GM23248 (cell line): ENCODE measurements at regions not wholly inside any gene's neighbourhood (a gene's known extent, or its start where the extent isn't known, plus 50 kb on each side); places are given as distances from the start of the nearest gene placed in this dataset.
A peak's percentile ranks its signal among the peaks of the same experiment; 100 is the strongest.
"Not testable (repeated sequence)": the region's sequence is repeated elsewhere in the genome, so short reads cannot be mapped to it uniquely, and the experiment has no call there.

Experiments
- DNase-seq: peaks from one replicate; pipeline ENCODE4 v3.0.0-alpha.2; 2015
- H2AFZ ChIP-seq: fragments of 200-600 bp; sonication (generic); 2 replicates; pipeline ENCODE4 v1.6.1; 2016; ENCODE audit warnings: antibody characterized with exemption
- H3F3A ChIP-seq: fragments of 200-600 bp; sonication (generic); 2 replicates; pipeline ENCODE4 v1.6.1; 2016; ENCODE audit warnings: mild to moderate bottlenecking, antibody characterized with exemption, mixed run types; ENCODE audit not compliant: insufficient read depth
- H3K27ac ChIP-seq: fragments of 200-600 bp; sonication (generic); 2 replicates; pipeline ENCODE4 v1.5.1; 2016; ENCODE audit warnings: mild to moderate bottlenecking
- H3K27me3 ChIP-seq: fragments of 200-600 bp; sonication (generic); replicated peaks from 2 replicates; pipeline ENCODE4 v1.6.1; 2016; ENCODE audit warnings: mild to moderate bottlenecking; ENCODE audit not compliant: insufficient read depth
- H3K36me3 ChIP-seq: fragments of 200-600 bp; sonication (generic); 2 replicates; pipeline ENCODE4 v1.6.1; 2016; ENCODE audit warnings: low read depth, mild to moderate bottlenecking
- H3K4me1 ChIP-seq: fragments of 200-600 bp; sonication (generic); 2 replicates; pipeline ENCODE4 v1.6.1; 2016; ENCODE audit warnings: mild to moderate bottlenecking; ENCODE audit not compliant: insufficient read depth
- H3K4me2 ChIP-seq: fragments of 200-600 bp; sonication (generic); one replicate; pipeline ENCODE4 v1.6.1; 2016; ENCODE audit warnings: mild to moderate bottlenecking; ENCODE audit not compliant: unreplicated experiment
- H3K4me3 ChIP-seq: fragments of 200-600 bp; sonication (generic); 2 replicates; pipeline ENCODE4 v1.5.1; 2016; ENCODE audit warnings: mild to moderate bottlenecking
- H3K79me2 ChIP-seq: fragments of 200-600 bp; sonication (generic); 2 replicates; pipeline ENCODE4 v1.6.1; 2016; ENCODE audit warnings: mild to moderate bottlenecking; ENCODE audit not compliant: insufficient read depth
- H3K9ac ChIP-seq: fragments of 200-600 bp; sonication (generic); 2 replicates; pipeline ENCODE4 v1.6.1; 2016; ENCODE audit warnings: mild to moderate bottlenecking
- H3K9me2 ChIP-seq: fragments of 200-600 bp; sonication (generic); 2 replicates; pipeline ENCODE4 v1.6.1; 2016; ENCODE audit warnings: mixed run types, mild to moderate bottlenecking, moderate library complexity; ENCODE audit not compliant: insufficient read depth
- H3K9me3 ChIP-seq: fragments of 200-600 bp; sonication (generic); one replicate; pipeline ENCODE4 v1.6.1; 2017; ENCODE audit warnings: low read depth
- H4K20me1 ChIP-seq: fragments of 200-600 bp; sonication (generic); 2 replicates; pipeline ENCODE4 v1.6.0; 2016; ENCODE audit not compliant: insufficient read depth
- EZH2 ChIP-seq: fragments of 200-600 bp; sonication (generic); IDR thresholded peaks from 2 replicates; pipeline ENCODE4 v1.6.1; 2018; ENCODE audit warnings: antibody characterized with exemption, mild to moderate bottlenecking; ENCODE audit not compliant: insufficient read depth, poor library complexity, severe bottlenecking
- EZH2phosphoT487 ChIP-seq: fragments of 200-600 bp; sonication (generic); IDR thresholded peaks from 2 replicates; pipeline ENCODE4 v1.6.1; 2018; ENCODE audit warnings: antibody characterized with exemption, moderate library complexity, mild to moderate bottlenecking, low read depth; ENCODE audit not compliant: insufficient read depth
- WGBS, 2 experiments: methylation state at CpG; one replicate each; pipeline ENCODE4 v1.1.6; 2015 to 2017; ENCODE audit warnings: low lambda C conversion rate in 2 of 2, low coverage in 1 of 2; ENCODE audit errors: missing lambda C conversion rate in 2 of 2; 5-methylcytosine and 5-hydroxymethylcytosine counted together
- in situ Hi-C: fragments of 300-500 bp; cut with MboI; formaldehyde crosslinking; loops from 2 replicates; pipeline ENCODE4 v1.15.0; 2020

- no peaks in the 10 kb centered on the region for H3K9me3 ChIP-seq
- no peak overlapping the region for H3K4me3 ChIP-seq
- H3K27ac ChIP-seq, result no peak overlapping the region
- in situ Hi-C loops, result no loop called here
- no peaks in the 10 kb centered on the region for H3K79me2 ChIP-seq
- H3K27me3 ChIP-seq, result no peaks in the 10 kb centered on the region
- H2AFZ ChIP-seq, result no peak overlapping the region
- no peaks in the 10 kb centered on the region for H3K36me3 ChIP-seq
- no peak overlapping the region for H3K4me2 ChIP-seq
- H3K4me1 ChIP-seq, result peaks cover 21% of the 10 kb centered on the region
- no peaks in the 10 kb centered on the region for H3K9me2 ChIP-seq
- DNase-seq, result peak; percentile 45
- TF ChIP-seq EZH2phosphoT487 (no peak), EZH2 (no peak)
- 59 to 60% methylated on average over 9 of the region's 9 CpGs for WGBS, 2 experiments
- H4K20me1 ChIP-seq, result no peaks in the 10 kb centered on the region
- H3K9ac ChIP-seq, result no peak overlapping the region
- peaks cover 17% of the 10 kb centered on the region; the same call in 1 of the 2 replicates for H3F3A ChIP-seq
These were observed 110.2 kb upstream of the COL5A1 start for GRCh38 chr9:134531220-134531970.

GRCh38 chr9:134532084-134532483 lies 109.5 kb upstream of the COL5A1 start:
- H3F3A ChIP-seq, result peaks cover 10% of the 10 kb centered on the region; the same call in 1 of the 2 replicates
- H3K9me2 ChIP-seq, result no peaks in the 10 kb centered on the region
- H3K36me3 ChIP-seq, result no peaks in the 10 kb centered on the region
- no peak overlapping the region for H3K27ac ChIP-seq
- TF ChIP-seq EZH2phosphoT487 (no peak), EZH2 (no peak)
- H3K79me2 ChIP-seq, result no peaks in the 10 kb centered on the region
- no peaks in the 10 kb centered on the region for H3K9me3 ChIP-seq
- WGBS, 2 experiments, result 86 to 87% methylated on average over 12 of the region's 12 CpGs
- H3K27me3 ChIP-seq, result no peaks in the 10 kb centered on the region
- H3K4me3 ChIP-seq, result no peak overlapping the region
- no peak overlapping the region for H2AFZ ChIP-seq
- H3K4me1 ChIP-seq, result peaks cover 20% of the 10 kb centered on the region
- H3K9ac ChIP-seq, result no peak overlapping the region
- in situ Hi-C loops, result no loop called here
- no peak overlapping the region for H3K4me2 ChIP-seq
- no peak for DNase-seq
- H4K20me1 ChIP-seq, result no peaks in the 10 kb centered on the region

- H4K20me1 ChIP-seq, H2AFZ ChIP-seq, H3K79me2 ChIP-seq, DNase-seq, H3K9ac ChIP-seq, H3K4me2 ChIP-seq, H3K9me3 ChIP-seq, H3K4me3 ChIP-seq, H3K27me3 ChIP-seq, H3K9me2 ChIP-seq, H3F3A ChIP-seq, H3K27ac ChIP-seq, H3K36me3 ChIP-seq, in situ Hi-C loops: not testable (repeated sequence)
- 90 to 95% methylated on average over 9 of the region's 9 CpGs for WGBS, 2 experiments
- peaks cover 21% of the 10 kb centered on the region for H3K4me1 ChIP-seq
These were observed 108.9 kb upstream of the COL5A1 start for GRCh38 chr9:134532661-134533060.

GRCh38 chr9:134533850-134534588 lies 107.6 kb upstream of the COL5A1 start:
- no peak overlapping the region for H3K27ac ChIP-seq
- H2AFZ ChIP-seq, result no peak overlapping the region
- no peak overlapping the region for H3K4me3 ChIP-seq
- H3F3A ChIP-seq, result no peaks in the 10 kb centered on the region
- TF ChIP-seq EZH2phosphoT487 (no peak), EZH2 (no peak)
- no peak for DNase-seq
- no peaks in the 10 kb centered on the region for H3K79me2 ChIP-seq
- H3K36me3 ChIP-seq, result no peaks in the 10 kb centered on the region
- WGBS, 2 experiments, result 92 to 94% methylated on average over 28 of the region's 28 CpGs
- H3K4me2 ChIP-seq, result no peak overlapping the region
- no peaks in the 10 kb centered on the region for H4K20me1 ChIP-seq
- H3K9me3 ChIP-seq, result no peaks in the 10 kb centered on the region
- H3K4me1 ChIP-seq, result peaks cover 29% of the 10 kb centered on the region
- H3K27me3 ChIP-seq, result no peaks in the 10 kb centered on the region
- no peaks in the 10 kb centered on the region for H3K9me2 ChIP-seq
- no peak overlapping the region for H3K9ac ChIP-seq
- in situ Hi-C loops, result no loop called here
